LNCAP (cell line): ENCODE measurements at regions not wholly inside any gene's neighbourhood (a gene's known extent, or its start where the extent isn't known, plus 50 kb on each side); places are given as distances from the start of the nearest gene placed in this dataset.

Source experiments
- TF ChIP-seq, protein P1 (sequence below): fragments of 450-650 bp; IDR thresholded peaks from 2 replicates; pipeline ENCODE4 v1.5.1; 2017; ENCODE audit warnings: mild to moderate bottlenecking

DNA sequence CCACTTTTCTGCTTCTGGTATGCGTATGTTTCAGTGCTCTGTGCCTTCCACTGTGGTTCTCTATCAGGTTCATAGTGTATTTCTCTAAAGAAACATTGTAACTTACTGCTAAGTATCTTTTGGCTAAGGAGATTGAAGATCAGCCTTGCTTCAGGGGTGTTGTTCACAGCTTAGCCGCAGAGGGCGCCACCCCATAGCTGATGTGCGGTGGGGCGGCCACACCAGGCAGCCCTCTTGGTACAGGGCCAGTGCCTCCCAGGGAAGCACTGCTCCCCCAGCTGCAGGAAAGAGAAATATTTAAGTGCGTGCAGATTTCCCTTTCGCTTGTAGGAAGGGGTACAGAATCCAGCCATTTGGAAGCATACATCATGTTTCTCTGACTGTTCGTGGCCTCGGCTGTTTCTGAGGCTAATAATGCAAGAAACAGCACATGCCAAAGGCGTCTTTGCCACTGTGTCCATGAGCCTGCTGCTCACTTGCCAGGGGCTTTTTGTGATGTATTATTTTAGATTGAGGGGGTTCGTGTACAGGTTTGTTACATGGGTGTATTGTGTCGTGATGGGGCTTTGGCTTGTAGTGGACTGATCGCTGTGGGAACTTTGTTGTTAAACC lies 67.2 kb downstream of the CDRT15L2 start:
- TF ChIP-seq, protein P1, sequence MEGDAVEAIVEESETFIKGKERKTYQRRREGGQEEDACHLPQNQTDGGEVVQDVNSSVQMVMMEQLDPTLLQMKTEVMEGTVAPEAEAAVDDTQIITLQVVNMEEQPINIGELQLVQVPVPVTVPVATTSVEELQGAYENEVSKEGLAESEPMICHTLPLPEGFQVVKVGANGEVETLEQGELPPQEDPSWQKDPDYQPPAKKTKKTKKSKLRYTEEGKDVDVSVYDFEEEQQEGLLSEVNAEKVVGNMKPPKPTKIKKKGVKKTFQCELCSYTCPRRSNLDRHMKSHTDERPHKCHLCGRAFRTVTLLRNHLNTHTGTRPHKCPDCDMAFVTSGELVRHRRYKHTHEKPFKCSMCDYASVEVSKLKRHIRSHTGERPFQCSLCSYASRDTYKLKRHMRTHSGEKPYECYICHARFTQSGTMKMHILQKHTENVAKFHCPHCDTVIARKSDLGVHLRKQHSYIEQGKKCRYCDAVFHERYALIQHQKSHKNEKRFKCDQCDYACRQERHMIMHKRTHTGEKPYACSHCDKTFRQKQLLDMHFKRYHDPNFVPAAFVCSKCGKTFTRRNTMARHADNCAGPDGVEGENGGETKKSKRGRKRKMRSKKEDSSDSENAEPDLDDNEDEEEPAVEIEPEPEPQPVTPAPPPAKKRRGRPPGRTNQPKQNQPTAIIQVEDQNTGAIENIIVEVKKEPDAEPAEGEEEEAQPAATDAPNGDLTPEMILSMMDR, result peak; percentile 33; the same call in 1 of the 2 replicates

DNA sequence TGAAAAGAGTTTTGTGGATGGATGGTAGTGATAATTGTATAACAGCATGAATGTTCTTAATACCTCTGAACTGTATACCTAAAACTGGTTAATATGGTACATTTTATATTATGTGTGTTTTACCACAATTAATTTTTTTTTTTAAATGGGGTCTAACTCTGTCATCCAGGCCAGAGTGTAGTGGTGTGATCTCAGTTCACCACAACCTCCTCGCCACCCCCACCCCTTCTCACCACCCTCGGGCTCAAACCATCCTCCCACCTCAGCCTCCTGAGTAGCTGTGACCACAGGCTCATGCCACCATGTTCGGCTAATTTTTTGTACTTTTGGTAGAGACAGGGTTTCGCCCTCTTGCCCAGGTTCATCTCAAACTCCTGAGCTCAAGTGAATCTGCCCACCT lies 123.2 kb downstream of the CDRT15L2 start:
- TF ChIP-seq, protein P1, result no peak

DNA sequence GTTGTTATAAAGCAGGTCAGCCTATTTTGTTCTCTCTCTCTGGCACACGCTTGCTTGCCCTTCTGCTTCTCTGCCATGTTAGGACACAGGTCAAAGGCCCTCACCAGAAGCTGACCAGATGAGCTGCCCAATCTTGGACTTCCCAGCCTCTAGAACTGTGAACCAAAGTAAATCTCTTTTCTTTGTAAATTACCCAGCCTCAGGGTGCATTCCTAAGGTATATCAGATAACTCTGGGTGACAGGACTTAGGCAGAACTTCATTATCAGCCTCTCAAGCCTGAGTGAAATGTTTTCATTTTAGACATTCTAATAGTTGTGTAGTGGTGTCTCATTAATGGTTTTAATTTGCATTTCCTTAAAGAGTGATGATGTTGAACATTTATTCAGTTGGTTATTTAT lies 124.3 kb downstream of the CDRT15L2 start:
- TF ChIP-seq, protein P1, result no peak

DNA sequence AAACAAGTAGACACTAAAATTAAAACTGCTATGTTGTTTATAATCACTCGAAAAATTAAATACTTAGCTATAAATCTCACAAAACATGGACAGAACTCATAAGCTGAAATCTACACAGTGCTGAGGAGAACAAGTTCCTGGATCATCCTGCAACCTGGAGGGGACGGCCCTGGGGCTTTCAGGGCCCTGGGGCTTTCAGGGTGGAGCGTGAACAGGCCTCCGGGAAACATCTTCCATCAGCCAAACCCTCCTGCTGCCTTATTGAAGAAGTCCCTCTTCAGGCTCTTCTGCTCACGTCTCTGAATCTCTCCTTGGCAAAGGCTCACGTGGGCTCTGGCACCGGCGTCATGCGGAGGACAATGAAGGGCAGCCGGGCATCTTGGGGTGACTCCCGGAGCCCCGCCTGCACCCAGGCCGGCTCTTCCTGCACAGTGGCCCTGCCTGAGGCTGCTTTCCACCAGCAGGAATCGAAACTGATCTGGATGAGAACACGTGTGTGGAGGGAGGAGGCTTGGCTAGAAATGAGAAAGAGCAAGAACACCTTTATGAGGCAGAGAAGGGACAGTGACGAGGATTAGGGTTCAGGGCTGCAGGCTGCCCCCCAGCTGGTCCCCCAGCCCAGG lies 127.3 kb downstream of the CDRT15L2 start:
- TF ChIP-seq, protein P1, result no peak

DNA sequence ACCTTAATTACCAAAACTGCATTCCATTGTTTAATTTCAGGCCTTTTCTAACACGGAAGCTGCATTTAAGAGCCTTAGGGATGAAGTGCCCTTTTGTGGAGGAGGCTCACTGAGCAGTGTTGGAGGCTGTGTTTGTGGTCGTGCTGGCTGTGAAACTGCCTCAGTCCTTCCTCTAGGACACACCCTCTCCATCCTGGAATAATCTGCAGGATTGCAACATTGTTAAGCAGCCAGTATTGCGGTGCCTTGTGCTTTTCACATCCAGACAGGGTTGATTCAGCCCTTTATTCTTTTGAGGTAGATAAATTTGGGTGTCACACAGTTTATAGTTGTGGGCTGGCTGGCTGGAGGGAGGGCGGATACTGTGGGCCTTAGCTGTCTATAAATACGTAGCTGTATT lies 141.6 kb downstream of the CDRT15L2 start:
- TF ChIP-seq, protein P1, result no peak

DNA sequence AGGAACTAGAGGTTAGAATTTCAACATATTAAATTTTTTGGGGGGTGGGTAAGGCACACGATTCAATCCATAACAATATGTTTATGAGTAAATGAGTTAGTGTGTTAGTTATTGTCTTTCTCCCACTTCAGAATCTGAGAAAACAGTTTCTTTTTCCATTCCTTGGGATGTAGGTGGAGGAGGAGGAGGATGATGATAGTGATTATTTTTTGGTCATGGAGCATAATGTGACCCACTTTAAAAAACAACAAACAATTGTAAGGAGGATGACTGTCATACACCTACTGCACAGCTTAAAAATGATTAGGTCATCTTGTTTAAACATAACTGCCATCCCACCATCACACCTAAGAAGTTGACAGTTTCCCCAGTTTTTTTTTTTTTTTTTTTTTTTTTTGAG lies 148.7 kb downstream of the CDRT15L2 start:
- TF ChIP-seq, protein P1, result no peak

DNA sequence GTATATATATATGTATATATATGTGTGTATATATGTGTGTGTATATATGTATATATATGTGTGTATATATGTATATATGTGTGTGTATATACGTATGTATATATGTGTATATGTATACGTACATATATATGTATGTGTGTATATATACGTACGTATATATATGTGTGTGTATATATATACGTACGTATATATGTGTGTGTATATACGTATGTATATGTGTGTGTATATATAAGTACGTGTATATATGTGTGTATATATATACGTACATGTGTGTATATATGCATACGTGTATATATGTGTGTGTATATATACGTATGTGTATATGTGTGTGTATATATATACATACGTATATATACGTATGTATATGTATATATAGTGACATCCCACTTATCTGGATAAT lies 154.4 kb downstream of the CDRT15L2 start:
- TF ChIP-seq, protein P1, result no peak

DNA sequence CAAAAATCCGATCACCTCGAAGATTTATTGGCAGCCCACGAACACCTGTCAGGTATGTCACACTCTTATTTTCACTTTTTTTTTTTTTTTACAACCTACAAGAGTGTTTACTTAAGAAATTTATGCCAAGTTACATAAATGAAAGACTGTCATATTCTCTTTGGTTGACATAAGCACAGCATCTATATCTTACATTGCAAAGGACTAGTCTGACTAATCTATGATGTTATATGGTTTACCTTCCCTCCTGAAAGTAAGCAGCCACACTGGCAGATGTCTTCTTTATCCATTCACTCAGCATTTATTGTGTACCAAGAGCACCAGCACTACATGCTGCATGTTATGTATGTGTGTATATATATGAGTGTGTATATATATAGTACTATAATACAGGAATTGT lies 156.3 kb downstream of the CDRT15L2 start:
- TF ChIP-seq, protein P1, result no peak
